Neutrophil (primary cell): ENCODE measurements at regions not wholly inside any gene's neighbourhood (a gene's known extent, or its start where the extent isn't known, plus 50 kb on each side); places are given as distances from the start of the nearest gene placed in this dataset.
"Not testable (repeated sequence)": the region's sequence is repeated elsewhere in the genome, so short reads cannot be mapped to it uniquely, and the experiment has no call there.

Experiments used
- H3K27ac ChIP-seq: fragments of 200-600 bp; sonication (generic); 2 replicates; pipeline ENCODE4 v1.5.1; 2016; ENCODE audit warnings: mild to moderate bottlenecking, moderate library complexity
- H3K27me3 ChIP-seq: fragments of 200-600 bp; sonication (generic); 2 replicates; pipeline ENCODE4 v1.6.0; 2016; ENCODE audit warnings: mild to moderate bottlenecking
- H3K36me3 ChIP-seq: fragments of 200-600 bp; sonication (generic); 2 replicates; pipeline ENCODE4 v1.5.1; 2017
- H3K4me1 ChIP-seq, 2 experiments: fragments of 200-600 bp in 1 of 2; sonication (generic) in 1 of 2; 1 replicate in 1 of 2; 2 replicates in 1 of 2; pipeline versions ENCODE4 v1.5.1 to v1.6.1; 2013 to 2016; ENCODE audit warnings: low read depth in 1 of 2, low read length in 1 of 2, mild to moderate bottlenecking in 1 of 2, moderate library complexity in 1 of 2; ENCODE audit not compliant: control insufficient read depth in 1 of 2, insufficient read depth in 1 of 2
- H3K4me3 ChIP-seq, 2 experiments: fragments of 200-600 bp in 1 of 2; sonication (generic) in 1 of 2; 1 replicate in 1 of 2; 2 replicates in 1 of 2; pipeline ENCODE4 v1.5.1; 2013 to 2016; ENCODE audit warnings: low read depth in 1 of 2, low read length in 1 of 2, mild to moderate bottlenecking in 1 of 2, moderate library complexity in 1 of 2
- H3K9me3 ChIP-seq: fragments of 200-600 bp; sonication (generic); 2 replicates; pipeline ENCODE4 v1.5.1; 2016
- TF ChIP-seq, protein P1 (sequence below): fragments of 200-600 bp; sonication (generic); IDR thresholded peaks from 2 replicates; pipeline ENCODE4 v1.5.1; 2016; ENCODE audit warnings: antibody characterized with exemption

- TF ChIP-seq, protein P1, sequence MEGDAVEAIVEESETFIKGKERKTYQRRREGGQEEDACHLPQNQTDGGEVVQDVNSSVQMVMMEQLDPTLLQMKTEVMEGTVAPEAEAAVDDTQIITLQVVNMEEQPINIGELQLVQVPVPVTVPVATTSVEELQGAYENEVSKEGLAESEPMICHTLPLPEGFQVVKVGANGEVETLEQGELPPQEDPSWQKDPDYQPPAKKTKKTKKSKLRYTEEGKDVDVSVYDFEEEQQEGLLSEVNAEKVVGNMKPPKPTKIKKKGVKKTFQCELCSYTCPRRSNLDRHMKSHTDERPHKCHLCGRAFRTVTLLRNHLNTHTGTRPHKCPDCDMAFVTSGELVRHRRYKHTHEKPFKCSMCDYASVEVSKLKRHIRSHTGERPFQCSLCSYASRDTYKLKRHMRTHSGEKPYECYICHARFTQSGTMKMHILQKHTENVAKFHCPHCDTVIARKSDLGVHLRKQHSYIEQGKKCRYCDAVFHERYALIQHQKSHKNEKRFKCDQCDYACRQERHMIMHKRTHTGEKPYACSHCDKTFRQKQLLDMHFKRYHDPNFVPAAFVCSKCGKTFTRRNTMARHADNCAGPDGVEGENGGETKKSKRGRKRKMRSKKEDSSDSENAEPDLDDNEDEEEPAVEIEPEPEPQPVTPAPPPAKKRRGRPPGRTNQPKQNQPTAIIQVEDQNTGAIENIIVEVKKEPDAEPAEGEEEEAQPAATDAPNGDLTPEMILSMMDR = no peak
- peaks cover 11% of the 10 kb centered on the region for H3K27me3 ChIP-seq
These were observed 475.2 kb upstream of the FRG2C start for GRCh38 chr3:75188962-75189361.

GRCh38 chr3:75192146-75192616, 471.9 kb upstream of the FRG2C start:
- Histone ChIP-seq H3K9me3 (no peaks in the 10 kb centered on the region), H3K4me1 (no peaks in the 10 kb centered on the region), H3K36me3 (no peaks in the 10 kb centered on the region), H3K27ac (no peak overlapping the region), H3K27me3 (peaks cover 16% of the 10 kb centered on the region), H3K4me3 (no peak overlapping the region)
- TF ChIP-seq, protein P1 = peak; percentile 61

More at GRCh38 chr3:75188962-75189361, 475.2 kb upstream of the FRG2C start:
- H3K4me3 ChIP-seq = no peak overlapping the region
- no peaks in the 10 kb centered on the region for H3K9me3 ChIP-seq
- H3K36me3 ChIP-seq = no peaks in the 10 kb centered on the region
- H3K27ac ChIP-seq = no peak overlapping the region
- H3K4me1 ChIP-seq = no peaks in the 10 kb centered on the region

- Histone ChIP-seq H3K4me3 (no peak overlapping the region), H3K27me3 (peaks cover 16% of the 10 kb centered on the region), H3K9me3 (no peaks in the 10 kb centered on the region), H3K36me3 (no peaks in the 10 kb centered on the region), H3K4me1 (no peaks in the 10 kb centered on the region), H3K27ac (no peak overlapping the region)
- TF ChIP-seq, protein P1 = no peak
These were observed 470.3 kb upstream of the FRG2C start for GRCh38 chr3:75193797-75194196.

DNA sequence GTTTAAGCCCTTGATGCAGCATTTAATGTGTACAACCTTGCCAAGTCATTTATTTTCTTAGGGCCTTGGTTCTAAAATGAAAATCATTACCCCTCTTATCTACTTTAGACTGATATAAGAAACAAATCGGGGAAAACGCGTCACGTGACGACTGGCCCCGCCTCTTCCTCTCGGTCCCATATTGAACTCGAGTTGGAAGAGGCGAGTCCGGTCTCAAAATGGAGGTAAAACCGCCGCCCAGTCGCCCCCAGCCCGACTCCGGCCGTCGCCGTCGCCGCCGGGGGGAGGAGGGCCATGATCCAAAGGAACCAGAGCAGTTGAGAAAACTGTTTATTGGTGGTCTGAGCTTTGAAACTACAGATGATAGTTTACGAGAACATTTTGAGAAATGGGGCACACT, 449.8 kb upstream of the FRG2C start:
- H3K4me3 ChIP-seq, H3K9me3 ChIP-seq, H3K36me3 ChIP-seq, H3K27me3 ChIP-seq, H3K4me1 ChIP-seq, H3K27ac ChIP-seq: not testable (repeated sequence)

GRCh38 chr3:75218577-75218976, 445.6 kb upstream of the FRG2C start:
- Histone ChIP-seq H3K4me3 (no peak overlapping the region), H3K27ac (no peak overlapping the region), H3K27me3 (peaks cover 5% of the 10 kb centered on the region), H3K4me1 (no peaks in the 10 kb centered on the region), H3K9me3 (no peaks in the 10 kb centered on the region), H3K36me3 (no peaks in the 10 kb centered on the region)
- TF ChIP-seq, protein P1 = no peak

DNA sequence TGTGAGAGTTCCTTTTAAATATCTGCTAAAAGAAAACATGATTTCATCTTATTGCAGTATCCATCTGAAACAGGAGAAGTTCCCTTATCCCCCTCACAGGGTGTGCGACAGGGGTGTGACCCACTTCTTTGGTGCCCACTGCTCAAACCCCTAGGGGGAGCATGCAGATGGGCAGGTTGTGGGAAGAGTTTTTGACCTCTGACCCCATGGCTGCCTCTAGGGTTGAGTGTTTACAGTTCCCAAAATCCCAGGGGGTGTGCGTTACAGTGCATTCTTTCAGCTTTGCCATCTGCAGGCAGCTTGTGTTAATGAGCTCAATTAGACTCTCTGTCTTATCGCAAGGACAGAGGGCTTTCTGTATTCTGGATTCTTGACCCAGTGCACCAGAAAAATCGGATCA, 443.2 kb upstream of the FRG2C start:
- TF ChIP-seq, protein P1 = no peak
- Histone ChIP-seq H3K27me3 (peaks cover 5% of the 10 kb centered on the region), H3K4me1 (no peaks in the 10 kb centered on the region), H3K27ac (no peak overlapping the region), H3K36me3 (no peaks in the 10 kb centered on the region), H3K4me3 (no peak overlapping the region), H3K9me3 (no peaks in the 10 kb centered on the region)
